K562 (cell line): ENCODE measurements at regions not wholly inside any gene's neighbourhood (a gene's known extent, or its start where the extent isn't known, plus 50 kb on each side); places are given as distances from the start of the nearest gene placed in this dataset.

Experiments
- ATAC-seq: fragments of 200-7000 bp; cut with Tn5 transposase; 3 replicates; pipeline ENCODE4 v1.9.1; 2020; ENCODE audit warnings: moderate library complexity
- BruUV-seq: library from RNA; stranded (reverse); fragments of 400-500 nt; replicated peaks from 2 replicates; lab custom pipeline; 2021; lab: Mats Ljungman, UMichigan
- CTCF ChIA-PET: fragments of 300-600 bp; formaldehyde crosslinking; extraction: SDS; loops from one replicate; lab custom pipeline; 2021; ENCODE audit warnings: low intra/inter-chr PET ratio; lab: Yijun Ruan, JAX
- POLR2A ChIA-PET: fragments of 300-600, 350-650 bp; sonication (Branson Sonifier 250); formaldehyde crosslinking; extraction: SDS; loops from one replicate; lab custom pipeline; 2021; ENCODE audit warnings: antibody characterized with exemption, inconsistent platforms; lab: Yijun Ruan, JAX
- DNase-seq, 4 experiments: peaks; one replicate each; pipeline versions ENCODE4 v3.0.0 to v3.0.0-alpha.2; 2011 to 2018; ENCODE audit warnings: low spot score in 3 of 4, mixed read lengths in 3 of 4; ENCODE audit errors: extremely low read depth in 1 of 4
- FAIRE-seq: peaks from 2 replicates; lab custom pipeline; 2011; peaks lifted over from hg19 to GRCh38; lab: Jason Lieb, UNC
- H2AFZ ChIP-seq: 2 replicates; pipeline ENCODE4 v1.6.0; 2011; ENCODE audit warnings: low read depth, low read length, control low read depth, inconsistent platforms
- H3K27ac ChIP-seq: fragments of 200-600 bp; 3 replicates; pipeline ENCODE4 v1.8.0; 2011; ENCODE audit warnings: low read depth, mild to moderate bottlenecking, control low read depth, inconsistent platforms, low read length, moderate library complexity, mixed read lengths; ENCODE audit errors: extremely low read depth
- H3K27me3 ChIP-seq, 2 experiments: fragments of 300-600 bp in 1 of 2; 2 replicates in 1 of 2; 3 replicates in 1 of 2; pipeline versions ENCODE4 v1.6.0 to v1.8.0; 2011; ENCODE audit warnings: inconsistent platforms in 2 of 2, low read length in 2 of 2, mild to moderate bottlenecking in 1 of 2, mixed read lengths in 1 of 2, moderate library complexity in 1 of 2; ENCODE audit not compliant: control insufficient read depth in 2 of 2, insufficient read depth in 2 of 2
- H3K36me3 ChIP-seq: fragments of 300-600 bp; 3 replicates; pipeline ENCODE4 v1.8.0; 2011; ENCODE audit warnings: mild to moderate bottlenecking, low read length, inconsistent platforms; ENCODE audit not compliant: control insufficient read depth, insufficient read depth
- H3K4me1 ChIP-seq, 2 experiments: fragments of 200-600 bp in 1 of 2; replicated peaks in 1 of 2; 2 replicates in 1 of 2; 3 replicates in 1 of 2; pipeline versions ENCODE4 v1.5.1 to v1.8.0; 2011; ENCODE audit warnings: inconsistent platforms in 2 of 2, low read length in 2 of 2, mild to moderate bottlenecking in 1 of 2, mixed read lengths in 1 of 2, moderate library complexity in 1 of 2; ENCODE audit not compliant: control insufficient read depth in 2 of 2, insufficient read depth in 2 of 2
- H3K4me2 ChIP-seq: 2 replicates; pipeline ENCODE4 v1.6.1; 2011; ENCODE audit warnings: low read length, control low read depth, inconsistent platforms, mixed read lengths; ENCODE audit not compliant: insufficient read depth
- H3K4me3 ChIP-seq: fragments of 200-600 bp; sonication (generic), shearing (Covaris generic); 2 replicates; pipeline ENCODE4 v1.5.1; 2016; ENCODE audit warnings: control low read depth, inconsistent platforms
- H3K79me2 ChIP-seq: fragments of 200-600 bp; 3 replicates; pipeline ENCODE4 v1.8.0; 2011; ENCODE audit warnings: low read length, inconsistent platforms; ENCODE audit not compliant: control insufficient read depth, insufficient read depth
- H3K9ac ChIP-seq, 2 experiments: 2 replicates each; pipeline versions ENCODE4 v1.6.0 to v1.6.1; 2011; ENCODE audit warnings: low read depth in 2 of 2, low read length in 2 of 2, control low read depth in 1 of 2, inconsistent platforms in 1 of 2, mild to moderate bottlenecking in 1 of 2, mixed read lengths in 1 of 2; ENCODE audit not compliant: insufficient read depth in 1 of 2
- H3K9me1 ChIP-seq: one replicate; pipeline ENCODE4 v1.6.0; 2011; ENCODE audit warnings: inconsistent platforms, mild to moderate bottlenecking, low read length, moderate library complexity; ENCODE audit not compliant: control insufficient read depth, insufficient read depth
- H3K9me3 ChIP-seq: replicated peaks from 2 replicates; pipeline ENCODE4 v1.5.1; 2011; ENCODE audit warnings: low read depth, low read length, inconsistent platforms; ENCODE audit not compliant: control insufficient read depth, insufficient read depth
- H4K20me1 ChIP-seq: replicated peaks from 2 replicates; pipeline ENCODE4 v1.6.1; 2011; ENCODE audit warnings: low read length, inconsistent platforms, mixed read lengths; ENCODE audit not compliant: control insufficient read depth, insufficient read depth
- ARID1B ChIP-seq: fragments of 450-650 bp; IDR thresholded peaks from 2 replicates; pipeline ENCODE4 v1.6.1; 2016; ENCODE audit warnings: antibody characterized with exemption, mild to moderate bottlenecking, inconsistent platforms
- ELK1 ChIP-seq: sonication (generic); formaldehyde crosslinking; IDR thresholded peaks from 2 replicates; pipeline ENCODE4 v1.8.1; 2022; ENCODE audit warnings: missing genetic modification reagents
- FOSL1 ChIP-seq: fragments of 200-800 bp; sonication (Bioruptor generic); conservative IDR thresholded peaks from 2 replicates; pipeline ENCODE4 v1.6.1; 2016; ENCODE audit warnings: missing genetic modification characterization, missing compliant biosample characterization
- HMGN3 ChIP-seq: IDR thresholded peaks from 2 replicates; pipeline ENCODE4 v1.6.1; 2011; ENCODE audit warnings: borderline replicate concordance, low read depth, mild to moderate bottlenecking, mixed read lengths, low read length; ENCODE audit not compliant: insufficient read length; ENCODE audit errors: extremely low read depth
- JUND ChIP-seq, 2 experiments: IDR thresholded peaks; 2 replicates in 1 of 2; 3 replicates in 1 of 2; pipeline ENCODE4 v1.6.1; 2011; ENCODE audit warnings: borderline replicate concordance in 2 of 2, low read depth in 2 of 2, low read length in 2 of 2, improper control_type of control experiment in 1 of 2, missing biosample characterization in 1 of 2, missing genetic modification characterization in 1 of 2, missing genetic modification reagents in 1 of 2
- MLX ChIP-seq, 2 experiments: fragments of 450-650 bp in 1 of 2; sonication (generic) in 1 of 2; formaldehyde crosslinking; conservative IDR thresholded peaks; 2 replicates each; pipeline versions ENCODE4 v1.4.0 to v1.8.1; 2020 to 2022; ENCODE audit warnings: mild to moderate bottlenecking in 1 of 2, missing genetic modification reagents in 1 of 2
- MTF1 ChIP-seq: fragments of 250-450 bp; sonication (Bioruptor Pico); IDR thresholded peaks from 2 replicates; pipeline ENCODE4 v1.9.0; 2021; ENCODE audit warnings: moderate library complexity, mild to moderate bottlenecking, inconsistent platforms, borderline replicate concordance
- NCOR1 ChIP-seq: fragments of 450-650 bp; IDR thresholded peaks from 2 replicates; pipeline ENCODE4 v1.6.1; 2016; ENCODE audit warnings: mild to moderate bottlenecking, moderate library complexity
- PPARD ChIP-seq: fragments of 250-450 bp; sonication (Bioruptor Pico); IDR thresholded peaks from 2 replicates; pipeline ENCODE4 v1.8.0; 2022; ENCODE audit warnings: inconsistent platforms, mild to moderate bottlenecking, moderate library complexity
- RBM15 ChIP-seq: fragments of 200-400 bp; formaldehyde crosslinking; IDR thresholded peaks from 2 replicates; pipeline ENCODE4 v1.6.1; 2018; ENCODE audit warnings: mild to moderate bottlenecking, low read length, moderate library complexity; ENCODE audit not compliant: insufficient read depth
- SAFB ChIP-seq: fragments of 200-400 bp; formaldehyde crosslinking; IDR thresholded peaks from 2 replicates; pipeline ENCODE4 v1.6.1; 2017; ENCODE audit warnings: low read depth, low read length, borderline replicate concordance
- SMAD2 ChIP-seq: fragments of 150-350 bp; IDR thresholded peaks from 2 replicates; pipeline ENCODE4 v1.6.1; 2014; ENCODE audit warnings: low read depth, mild to moderate bottlenecking, low read length
- SMC3 ChIP-seq: conservative IDR thresholded peaks from 2 replicates; pipeline ENCODE4 v1.6.1; 2011; ENCODE audit warnings: low read depth, low read length, improper control_type of control experiment; ENCODE audit not compliant: insufficient read depth
- SNIP1 ChIP-seq: fragments of 450-650 bp; IDR thresholded peaks from 2 replicates; pipeline ENCODE4 v1.7.1; 2017; ENCODE audit warnings: low read depth, mild to moderate bottlenecking
- TSHZ1 ChIP-seq: fragments of 250-450 bp; sonication (Bioruptor Pico); IDR thresholded peaks from 2 replicates; pipeline ENCODE4 v1.4.0; 2020; ENCODE audit warnings: mild to moderate bottlenecking, moderate library complexity
- WHSC1 ChIP-seq: IDR thresholded peaks from one replicate; pipeline ENCODE4 v1.6.1; 2012; ENCODE audit warnings: low read length, control low read depth, inconsistent platforms
- XRCC4 ChIP-seq: IDR thresholded peaks from one replicate; pipeline ENCODE4 v1.6.1; 2011; ENCODE audit not compliant: insufficient read depth, insufficient read length; ENCODE audit errors: extremely low read depth
- WGBS: fragments of 100-300 bp; shearing (Covaris generic); methylation state at CpG from one replicate; pipeline ENCODE4 v1.1.6; 2016; ENCODE audit warnings: low coverage, mixed read lengths; ENCODE audit not compliant: insufficient coverage; ENCODE audit errors: missing lambda C conversion rate; 5-methylcytosine and 5-hydroxymethylcytosine counted together
- in situ Hi-C: fragments of 300-500 bp; cut with MboI; formaldehyde crosslinking; loops from 4 replicates; pipeline ENCODE4 v1.15.0; 2018; ENCODE audit warnings: inconsistent platforms, mixed read lengths
- intact Hi-C: fragments of 100-400 bp; cut with micrococcal nuclease; formaldehyde crosslinking; loops from 2 replicates; pipeline ENCODE4 v1.14.2; 2022

GRCh38 chr2:192854031-192854430 is 659.3 kb upstream of the TMEFF2 start (continued):
- TF ChIP-seq TSHZ1 (CRISPR knock-in tag): no peak

- BruUV-seq: no TSS peak
- TF ChIP-seq JUND (IDR thresholded peaks at IDR 0.05; ENCODE audit: borderline replicate concordance, low read depth, low read length): no peak
- TF ChIP-seq JUND (tag; IDR thresholded peaks at IDR 0.05; ENCODE audit: borderline replicate concordance, low read depth, low read length): no peak
- TF ChIP-seq SNIP1: no peak
- no peak for TF ChIP-seq SMAD2
- TF ChIP-seq SMC3: no peak
- no peak for TF ChIP-seq XRCC4
- TF ChIP-seq SAFB: no peak
- TF ChIP-seq MTF1 (CRISPR knock-in tag): no peak
- TF ChIP-seq ARID1B: no peak
- TF ChIP-seq NCOR1: no peak
- no peak for TF ChIP-seq RBM15
- TF ChIP-seq MLX (CRISPR knock-in tag; conservative IDR thresholded peaks at IDR 0.05): no peak
- no peak for TF ChIP-seq ELK1 (CRISPR knock-in tag)
- TF ChIP-seq PPARD (CRISPR knock-in tag): no peak
- no peak for TF ChIP-seq FOSL1
- no peak for TF ChIP-seq HMGN3
- no peak for TF ChIP-seq WHSC1
These were observed 634.2 kb upstream of the TMEFF2 start for GRCh38 chr2:192828947-192829346.

More at GRCh38 chr2:192828947-192829346, 634.2 kb upstream of the TMEFF2 start:
- Histone ChIP-seq H3K79me2 (no peaks in the 10 kb centered on the region), H3K9me1 (no peaks in the 10 kb centered on the region), H3K4me3 (no peak overlapping the region), H2AFZ (no peak overlapping the region), H4K20me1 (no peaks in the 10 kb centered on the region), H3K27me3 (no peaks in the 10 kb centered on the region), H3K9ac (no peak overlapping the region), H3K4me1 (no peaks in the 10 kb centered on the region), H3K9me3 (no peaks in the 10 kb centered on the region), H3K27ac (no peak overlapping the region), H3K4me2 (no peak overlapping the region), H3K36me3 (no peaks in the 10 kb centered on the region)
- 0% methylated on average over 4 of the region's 6 CpGs for WGBS
- POLR2A ChIA-PET: no interaction called here
- FAIRE-seq: no peak
- intact Hi-C loops (no loop called here), in situ Hi-C loops (no loop called here)
- CTCF ChIA-PET: no interaction called here
- no peak for ATAC-seq
- no peak for DNase-seq
